Tongue (tissue), 1 donor: ENCODE measurements at regions not wholly inside any gene's neighbourhood (a gene's known extent, or its start where the extent isn't known, plus 50 kb on each side); places are given as distances from the start of the nearest gene placed in this dataset.
A peak's percentile ranks its signal among the peaks of the same experiment; 100 is the strongest.

Experiments
- DNase-seq: peaks from one replicate; pipeline ENCODE4 v3.0.0-alpha.2; 2015

DNA sequence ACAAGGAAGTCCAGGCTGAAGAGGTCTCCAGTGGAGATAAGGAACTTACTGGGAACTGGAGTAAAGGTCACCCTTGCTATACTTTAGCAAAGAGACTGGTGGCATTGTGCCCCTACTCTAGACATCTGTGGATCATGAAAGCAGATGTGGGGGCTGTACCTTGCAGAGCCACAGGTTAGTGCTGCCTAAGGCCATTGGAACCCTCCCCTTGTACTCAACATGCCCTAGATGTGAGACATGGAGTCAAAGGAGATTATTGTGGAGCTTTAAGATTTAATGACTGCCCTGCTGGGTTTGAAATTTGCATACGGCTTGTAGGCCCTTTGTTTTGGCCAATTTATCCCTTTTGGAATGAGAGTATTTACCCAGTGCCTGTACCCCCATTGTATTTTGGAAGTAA lies 397.3 kb upstream of the GRIN3A start:
- no peak for DNase-seq

DNA sequence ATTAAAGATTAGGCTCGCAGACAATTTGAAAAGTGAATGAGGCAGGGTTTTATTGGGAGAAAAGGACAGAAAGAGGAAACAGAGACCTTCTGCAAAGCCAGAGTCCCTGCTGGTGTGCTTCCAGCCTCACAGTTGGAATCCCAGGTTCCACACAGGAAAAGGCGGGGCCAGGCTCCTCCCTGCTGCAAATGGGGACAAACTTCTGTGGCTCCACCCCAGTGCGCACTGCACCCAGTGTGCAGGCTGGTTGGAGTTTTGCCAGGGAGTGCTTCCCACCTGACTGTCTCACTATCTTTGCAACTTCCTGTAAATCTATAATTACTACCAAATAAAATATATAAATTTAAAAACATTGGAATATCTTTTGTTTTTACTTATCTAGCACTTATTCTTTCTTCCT lies 386.0 kb upstream of the GRIN3A start:
- DNase-seq: no peak

GRCh38 chr9:102114557-102114956 lies 376.1 kb upstream of the GRIN3A start:
- no peak for DNase-seq

- no peak for DNase-seq
These were observed 374.7 kb upstream of the GRIN3A start for GRCh38 chr9:102113191-102113590.

- DNase-seq: no peak
These were observed 368.0 kb upstream of the GRIN3A start for GRCh38 chr9:102106439-102106838.

GRCh38 chr9:102101723-102102122 lies 363.3 kb upstream of the GRIN3A start:
- no peak for DNase-seq

DNA sequence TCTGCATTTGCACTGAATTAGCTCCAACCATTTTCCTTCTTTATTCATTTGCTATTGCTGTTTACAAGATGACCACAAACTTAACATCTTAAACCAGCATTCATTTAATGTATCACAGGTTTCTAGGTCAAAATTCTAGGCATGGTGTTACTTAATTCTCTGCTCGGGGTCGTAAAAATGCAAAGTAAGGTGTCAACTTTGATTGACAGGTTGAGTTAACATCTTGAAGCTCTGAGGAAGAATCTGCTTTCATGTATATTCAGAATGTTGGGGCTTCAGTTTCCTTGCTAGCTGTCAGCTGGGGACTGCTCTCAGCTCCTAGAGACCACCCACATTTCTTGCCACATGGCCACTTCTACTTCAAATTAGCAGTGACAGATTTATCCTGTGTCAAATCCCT lies 348.7 kb upstream of the GRIN3A start:
- no peak for DNase-seq

- no peak for DNase-seq
These were observed 347.1 kb upstream of the GRIN3A start for GRCh38 chr9:102085548-102085947.

GRCh38 chr9:102072059-102072764 lies 333.8 kb upstream of the GRIN3A start:
- no peak for DNase-seq

GRCh38 chr9:102069969-102070368 lies 331.5 kb upstream of the GRIN3A start:
- DNase-seq: no peak

DNA sequence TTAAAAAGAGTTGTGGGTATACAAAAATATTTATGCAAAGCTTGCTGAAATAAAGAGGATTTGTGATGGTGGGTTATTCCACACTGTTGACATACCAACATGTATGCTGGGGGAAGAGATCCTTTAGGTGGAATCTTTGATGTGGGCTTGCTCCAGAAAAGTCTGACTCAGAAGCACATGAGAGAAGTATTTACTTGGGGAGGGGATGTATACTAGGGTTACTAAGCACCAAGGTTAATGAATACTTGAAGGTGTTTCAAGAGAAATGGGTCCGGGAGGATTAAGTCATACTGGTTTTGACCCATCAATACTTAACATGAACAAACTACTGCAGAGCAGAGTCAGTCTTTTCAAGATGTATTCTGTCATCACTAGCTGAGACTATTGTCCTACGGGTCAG lies 316.4 kb upstream of the GRIN3A start:
- DNase-seq: no peak

- DNase-seq: no peak
These were observed 311.3 kb upstream of the GRIN3A start for GRCh38 chr9:102049586-102050246.

GRCh38 chr9:102047549-102047948 lies 309.1 kb upstream of the GRIN3A start:
- DNase-seq: no peak

- no peak for DNase-seq
These were observed 305.7 kb upstream of the GRIN3A start for GRCh38 chr9:102044133-102044532.

DNA sequence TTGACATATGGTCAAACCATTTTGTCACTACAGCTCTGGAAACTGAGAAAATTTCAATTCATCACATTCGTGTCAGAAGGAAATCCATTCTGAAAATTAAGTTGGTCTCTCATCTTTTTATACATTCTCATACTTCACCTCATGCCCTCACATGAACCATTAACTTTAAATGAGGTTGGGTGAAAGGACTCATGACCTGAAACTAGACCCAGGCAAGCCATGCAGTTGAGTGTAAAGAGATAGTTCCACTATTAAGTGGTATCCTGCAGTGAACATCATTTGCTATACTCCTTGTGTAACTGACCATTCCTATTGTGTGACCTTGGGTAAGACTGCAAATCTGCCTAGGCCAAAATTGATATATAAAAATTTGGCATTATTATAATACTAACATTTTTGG lies 299.6 kb upstream of the GRIN3A start:
- no peak for DNase-seq

DNA sequence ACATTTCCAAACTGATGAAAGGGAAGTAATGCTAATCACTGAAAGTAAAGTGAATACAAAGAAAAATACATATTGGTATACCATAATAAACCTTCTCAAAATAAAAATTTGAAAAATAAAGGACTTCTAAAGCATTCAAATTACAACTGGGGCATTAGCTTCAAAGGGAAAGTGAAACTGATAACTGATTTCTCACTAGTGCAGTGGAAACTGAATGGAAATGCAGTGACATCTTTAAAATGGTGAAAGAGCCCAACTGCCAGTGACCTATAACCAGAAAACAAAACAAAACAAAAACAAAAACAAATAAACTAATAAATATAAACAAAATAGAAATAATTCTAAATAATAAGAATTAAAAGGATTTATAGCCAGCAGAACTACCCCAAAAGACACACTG lies 297.5 kb upstream of the GRIN3A start:
- DNase-seq: no peak

GRCh38 chr9:102032614-102033013 lies 294.2 kb upstream of the GRIN3A start:
- DNase-seq: no peak

- DNase-seq: no peak
These were observed 262.5 kb upstream of the GRIN3A start for GRCh38 chr9:102000956-102001355.

DNA sequence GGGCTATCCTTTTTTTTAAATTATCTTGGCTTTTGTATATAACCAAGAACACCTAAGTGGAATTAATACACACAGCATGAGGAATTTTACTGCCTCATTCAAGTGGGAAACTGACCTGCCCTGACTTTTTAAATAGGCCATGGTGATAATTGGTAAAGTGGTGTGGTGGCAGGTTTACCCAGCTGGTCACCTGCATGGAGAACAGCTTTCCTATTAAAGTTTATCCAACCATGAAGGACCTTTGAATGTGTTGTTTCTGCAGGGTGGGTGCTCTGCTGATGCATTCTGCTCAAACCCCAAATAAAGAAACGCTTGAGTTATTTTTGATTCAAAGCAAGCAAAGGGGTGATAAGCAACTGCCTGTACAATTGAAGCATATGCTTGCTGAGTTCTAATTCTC lies 261.0 kb upstream of the GRIN3A start:
- no peak for DNase-seq

GRCh38 chr9:101995231-101995630 lies 256.8 kb upstream of the GRIN3A start:
- DNase-seq: peak; percentile 13

GRCh38 chr9:101993771-101994170 lies 255.3 kb upstream of the GRIN3A start:
- DNase-seq: no peak

DNA sequence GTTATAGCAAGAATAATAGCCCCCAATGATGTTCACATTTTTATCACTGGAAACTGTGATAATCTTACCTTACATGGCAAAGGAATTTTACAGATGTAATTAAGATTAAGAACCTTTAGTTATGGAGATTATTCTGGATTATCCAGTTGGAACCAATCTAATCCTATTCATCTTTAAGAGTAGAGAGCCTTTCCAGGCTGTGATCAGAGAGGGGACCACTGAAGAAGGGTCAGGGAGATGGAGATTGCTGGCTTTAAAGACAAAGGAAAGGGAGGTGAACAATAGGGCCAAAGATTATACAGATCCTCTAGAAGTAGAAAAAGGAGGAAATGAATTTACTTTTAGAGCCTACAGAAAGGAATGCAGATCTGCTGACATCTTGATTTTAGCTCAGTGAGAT lies 253.5 kb upstream of the GRIN3A start:
- no peak for DNase-seq

DNA sequence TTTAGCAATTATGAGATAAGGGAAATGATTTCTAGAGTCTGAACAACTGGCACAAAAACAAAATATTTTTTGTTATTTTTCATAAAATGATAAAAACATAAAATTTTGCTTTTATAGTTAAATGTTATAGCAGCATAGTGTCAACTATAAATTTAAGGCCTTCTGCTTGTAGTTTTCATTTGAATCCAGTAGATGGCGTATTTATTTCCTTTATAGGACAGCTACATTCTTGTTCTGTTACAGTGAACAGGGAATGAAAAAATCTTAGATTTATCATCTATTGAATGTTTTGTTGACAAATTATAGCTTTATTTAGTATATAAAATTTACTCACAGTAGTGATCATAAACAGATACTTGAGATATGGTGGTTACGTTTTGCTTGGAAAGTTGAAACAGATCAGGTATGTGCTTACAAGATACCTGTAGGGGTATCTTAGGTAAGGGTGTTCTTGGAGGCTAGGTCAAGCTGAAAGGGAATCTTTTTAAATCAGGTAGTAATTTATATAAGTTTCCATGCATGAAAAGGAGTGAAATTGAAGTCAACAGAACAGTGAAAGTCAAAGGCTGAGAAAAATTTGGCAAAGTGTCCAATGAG lies 239.3 kb upstream of the GRIN3A start:
- peak; percentile 54 for DNase-seq

GRCh38 chr9:101970609-101971008 lies 232.2 kb upstream of the GRIN3A start:
- DNase-seq: no peak
